ENCODE measurements at regions not wholly inside any gene's neighbourhood (a gene's known extent, or its start where the extent isn't known, plus 50 kb on each side); places are given as distances from the start of the nearest gene placed in this dataset.

DNA sequence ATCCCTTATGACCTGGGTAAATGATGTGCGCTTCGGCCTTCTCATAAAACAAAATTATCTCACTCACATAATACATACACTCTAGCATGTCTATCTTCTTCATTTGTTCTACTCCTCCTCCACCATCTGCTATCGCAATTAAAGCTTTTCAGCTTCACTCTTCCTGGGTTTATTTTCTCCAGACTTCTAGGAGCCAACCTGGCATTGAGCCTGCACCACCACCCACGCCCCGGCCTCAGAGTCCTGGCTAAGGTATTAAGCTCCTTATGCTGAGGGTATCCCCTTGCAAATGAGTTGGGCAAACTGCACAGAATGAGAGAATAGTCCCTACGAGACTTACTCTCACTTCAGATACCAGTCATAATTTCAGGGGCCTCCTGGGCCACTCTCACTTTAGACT, 236.1 kb upstream of the CDH12 start:
- TF ChIP-seq POLR2A (IDR thresholded peaks at IDR 0.05), result no peak
- TF ChIP-seq, protein P1, sequence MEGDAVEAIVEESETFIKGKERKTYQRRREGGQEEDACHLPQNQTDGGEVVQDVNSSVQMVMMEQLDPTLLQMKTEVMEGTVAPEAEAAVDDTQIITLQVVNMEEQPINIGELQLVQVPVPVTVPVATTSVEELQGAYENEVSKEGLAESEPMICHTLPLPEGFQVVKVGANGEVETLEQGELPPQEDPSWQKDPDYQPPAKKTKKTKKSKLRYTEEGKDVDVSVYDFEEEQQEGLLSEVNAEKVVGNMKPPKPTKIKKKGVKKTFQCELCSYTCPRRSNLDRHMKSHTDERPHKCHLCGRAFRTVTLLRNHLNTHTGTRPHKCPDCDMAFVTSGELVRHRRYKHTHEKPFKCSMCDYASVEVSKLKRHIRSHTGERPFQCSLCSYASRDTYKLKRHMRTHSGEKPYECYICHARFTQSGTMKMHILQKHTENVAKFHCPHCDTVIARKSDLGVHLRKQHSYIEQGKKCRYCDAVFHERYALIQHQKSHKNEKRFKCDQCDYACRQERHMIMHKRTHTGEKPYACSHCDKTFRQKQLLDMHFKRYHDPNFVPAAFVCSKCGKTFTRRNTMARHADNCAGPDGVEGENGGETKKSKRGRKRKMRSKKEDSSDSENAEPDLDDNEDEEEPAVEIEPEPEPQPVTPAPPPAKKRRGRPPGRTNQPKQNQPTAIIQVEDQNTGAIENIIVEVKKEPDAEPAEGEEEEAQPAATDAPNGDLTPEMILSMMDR (IDR thresholded peaks at IDR 0.05), result no peak
- Histone ChIP-seq H3K4me1 (no peaks in the 10 kb centered on the region), H3K4me3 (no peak overlapping the region), H3K36me3 (ENCODE audit: low read depth, missing control alignments) (no peaks in the 10 kb centered on the region), H3K27ac (no peak overlapping the region), H3K27me3 (no peaks in the 10 kb centered on the region), H3K9me3 (no peaks in the 10 kb centered on the region)
- intact Hi-C loops (cut with DNase I; ENCODE audit: low total_unique reads), result no loop called here
- DNase-seq, result no peak
- 58 to 72% methylated on average over 6 of the region's 6 CpGs for WGBS, 2 donors

DNA sequence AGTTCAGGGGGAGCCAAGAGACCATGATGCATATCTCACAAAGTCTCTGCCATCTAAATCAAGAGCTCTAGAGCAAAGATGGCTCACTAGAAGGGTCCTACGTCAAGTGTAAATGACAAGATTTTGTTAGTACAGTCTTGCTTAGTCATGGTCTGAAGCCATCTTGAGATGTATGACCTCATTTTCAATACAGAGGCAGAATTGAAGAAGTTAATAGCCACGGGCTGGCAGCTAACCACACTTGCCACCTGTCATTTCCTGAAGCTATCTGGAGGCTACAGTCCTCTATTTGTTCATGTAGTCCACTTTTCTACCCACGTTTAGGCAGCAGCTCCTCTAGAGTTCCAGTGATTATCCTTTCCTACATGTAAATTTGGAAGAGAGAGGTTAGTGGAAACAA, 231.7 kb upstream of the CDH12 start:
- no peaks in the 10 kb centered on the region for H3K27me3 ChIP-seq
- 75 to 77% methylated on average over 3 of the region's 3 CpGs for WGBS, 2 donors
- H3K4me1 ChIP-seq, result no peaks in the 10 kb centered on the region
- intact Hi-C loops (cut with DNase I; ENCODE audit: low total_unique reads), result no loop called here
- no peaks in the 10 kb centered on the region for H3K36me3 ChIP-seq (ENCODE audit: low read depth, missing control alignments)
- no peak for DNase-seq
- TF ChIP-seq, protein P1 (IDR thresholded peaks at IDR 0.05), result no peak
- no peak overlapping the region for H3K27ac ChIP-seq
- H3K4me3 ChIP-seq, result no peak overlapping the region
- H3K9me3 ChIP-seq, result no peaks in the 10 kb centered on the region

DNA sequence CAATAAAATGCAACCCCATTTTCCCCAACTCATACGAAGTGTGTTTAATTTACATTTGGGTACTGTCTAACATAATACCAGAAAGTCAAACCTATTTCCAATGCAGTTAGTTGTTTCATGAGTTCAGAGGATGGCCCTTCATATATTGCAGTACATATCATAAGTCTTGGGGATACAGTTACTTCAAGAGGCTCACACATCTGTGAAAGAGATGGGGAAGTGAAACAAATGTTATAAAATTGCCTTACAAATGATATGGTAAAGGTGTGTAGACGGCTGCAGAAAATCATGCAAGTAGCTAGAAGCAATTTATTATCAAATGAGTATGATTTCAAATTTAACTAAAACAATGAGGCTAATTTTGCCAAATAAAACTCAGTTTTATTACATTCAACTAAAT, 219.0 kb upstream of the CDH12 start:
- H3K9me3 ChIP-seq, result no peaks in the 10 kb centered on the region
- no peaks in the 10 kb centered on the region for H3K27me3 ChIP-seq
- TF ChIP-seq POLR2A (IDR thresholded peaks at IDR 0.05), result no peak
- TF ChIP-seq, protein P1 (IDR thresholded peaks at IDR 0.05), result no peak
- no peaks in the 10 kb centered on the region for H3K36me3 ChIP-seq (ENCODE audit: low read depth, missing control alignments)
- intact Hi-C loops (cut with DNase I; ENCODE audit: low total_unique reads), result no loop called here
- 66 to 72% methylated on average over 2 of the region's 2 CpGs for WGBS, 2 donors
- no peak overlapping the region for H3K27ac ChIP-seq
- no peaks in the 10 kb centered on the region for H3K4me1 ChIP-seq
- no peak for DNase-seq
- H3K4me3 ChIP-seq, result no peak overlapping the region

DNA sequence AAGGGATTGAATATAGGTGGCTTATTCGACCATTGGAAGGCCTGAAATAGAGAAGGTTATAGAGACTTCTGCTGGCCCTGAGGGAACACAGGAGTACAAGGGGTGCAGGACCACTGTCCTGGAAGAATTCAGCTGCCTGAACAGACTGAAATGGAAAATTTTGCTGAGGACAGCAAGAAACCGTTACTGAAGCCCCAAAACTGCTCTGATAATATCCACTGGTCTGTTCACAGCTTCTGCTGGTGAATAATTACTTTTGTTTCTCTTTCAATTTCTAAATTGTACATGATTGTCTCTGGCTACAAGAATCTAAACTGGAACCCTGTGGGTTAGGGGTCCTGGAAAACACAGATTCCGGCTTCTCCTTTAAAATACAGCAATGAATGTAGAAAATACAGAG, 218.5 kb upstream of the CDH12 start:
- Histone ChIP-seq H3K4me3 (no peak overlapping the region), H3K27me3 (no peaks in the 10 kb centered on the region), H3K27ac (no peak overlapping the region), H3K36me3 (ENCODE audit: low read depth, missing control alignments) (no peaks in the 10 kb centered on the region), H3K4me1 (no peaks in the 10 kb centered on the region), H3K9me3 (no peaks in the 10 kb centered on the region)
- intact Hi-C loops (cut with DNase I; ENCODE audit: low total_unique reads), result no loop called here
- DNase-seq, result no peak
- TF ChIP-seq POLR2A (IDR thresholded peaks at IDR 0.05), result no peak
- TF ChIP-seq, protein P1 (IDR thresholded peaks at IDR 0.05), result no peak
- WGBS, 2 donors, result 57 to 75% methylated on average over 3 of the region's 3 CpGs

DNA sequence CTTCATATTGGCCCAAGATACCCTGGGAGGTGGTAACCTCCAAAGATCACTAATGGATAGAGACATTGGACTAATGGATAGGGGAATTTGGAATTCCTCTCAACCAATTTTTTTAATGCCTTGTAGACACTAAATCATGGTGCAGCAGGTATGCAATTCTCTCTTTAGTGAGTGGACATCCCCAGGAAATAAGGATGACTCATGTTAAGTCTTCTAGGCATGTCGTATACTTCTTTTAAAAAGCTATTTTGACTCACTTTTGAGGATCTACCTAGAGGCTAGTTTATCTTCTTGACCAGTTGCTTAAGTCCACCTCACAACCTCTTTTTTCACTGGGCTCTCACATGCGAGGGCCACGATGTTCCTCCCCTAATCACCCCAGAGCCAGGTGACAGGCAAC, 211.6 kb upstream of the CDH12 start:
- Histone ChIP-seq H3K9me3 (no peaks in the 10 kb centered on the region), H3K36me3 (ENCODE audit: low read depth, missing control alignments) (no peaks in the 10 kb centered on the region), H3K4me1 (no peaks in the 10 kb centered on the region), H3K27ac (no peak overlapping the region), H3K4me3 (no peak overlapping the region), H3K27me3 (no peaks in the 10 kb centered on the region)
- no peak for DNase-seq
- 87 to 88% methylated on average over 3 of the region's 3 CpGs for WGBS, 2 donors
- intact Hi-C loops (cut with DNase I; ENCODE audit: low total_unique reads), result no loop called here
- TF ChIP-seq, protein P1 (IDR thresholded peaks at IDR 0.05), result no peak
- no peak for TF ChIP-seq POLR2A (IDR thresholded peaks at IDR 0.05)

Measured in testis (tissue), 2 donors.